ENCODE measurements at regions not wholly inside any gene's neighbourhood (a gene's known extent, or its start where the extent isn't known, plus 50 kb on each side); places are given as distances from the start of the nearest gene placed in this dataset.

GRCh38 chr5:114989512-114989911 is 180.2 kb downstream of the TRIM36 start:
- no peak overlapping the region for H3K4me3 Mint-ChIP-seq
- H3K4me1 Mint-ChIP-seq (ENCODE audit: low read depth), result no peaks in the 10 kb centered on the region
- no peak overlapping the region for H3K27ac Mint-ChIP-seq
- no peaks in the 10 kb centered on the region for H3K27me3 Mint-ChIP-seq
- H3K9me3 Mint-ChIP-seq, result no peaks in the 10 kb centered on the region
- no peaks in the 10 kb centered on the region for H3K36me3 Mint-ChIP-seq (ENCODE audit: low read depth)

GRCh38 chr5:114988096-114988495 is 181.6 kb downstream of the TRIM36 start:
- H3K27ac Mint-ChIP-seq, result no peak overlapping the region
- H3K27me3 Mint-ChIP-seq, result no peaks in the 10 kb centered on the region
- H3K9me3 Mint-ChIP-seq, result no peaks in the 10 kb centered on the region
- no peak overlapping the region for H3K4me3 Mint-ChIP-seq
- no peaks in the 10 kb centered on the region for H3K4me1 Mint-ChIP-seq (ENCODE audit: low read depth)
- H3K36me3 Mint-ChIP-seq (ENCODE audit: low read depth), result no peaks in the 10 kb centered on the region

GRCh38 chr5:114984796-114985195 is 184.9 kb downstream of the TRIM36 start:
- Mint-ChIP-seq H3K27ac (no peak overlapping the region), H3K27me3 (no peaks in the 10 kb centered on the region), H3K4me3 (no peak overlapping the region), H3K9me3 (no peaks in the 10 kb centered on the region), H3K36me3 (ENCODE audit: low read depth) (no peaks in the 10 kb centered on the region), H3K4me1 (ENCODE audit: low read depth) (no peaks in the 10 kb centered on the region)

- no peaks in the 10 kb centered on the region for H3K4me1 Mint-ChIP-seq (ENCODE audit: low read depth)
- no peaks in the 10 kb centered on the region for H3K36me3 Mint-ChIP-seq (ENCODE audit: low read depth)
- no peak overlapping the region for H3K4me3 Mint-ChIP-seq
- no peaks in the 10 kb centered on the region for H3K27me3 Mint-ChIP-seq
- no peak overlapping the region for H3K27ac Mint-ChIP-seq
- H3K9me3 Mint-ChIP-seq, result no peaks in the 10 kb centered on the region
Observed at GRCh38 chr5:114981111-114981510, 188.6 kb downstream of the TRIM36 start.

- no peak overlapping the region for H3K4me3 Mint-ChIP-seq
- no peaks in the 10 kb centered on the region for H3K4me1 Mint-ChIP-seq (ENCODE audit: low read depth)
- no peaks in the 10 kb centered on the region for H3K27me3 Mint-ChIP-seq
- H3K9me3 Mint-ChIP-seq, result no peaks in the 10 kb centered on the region
- no peaks in the 10 kb centered on the region for H3K36me3 Mint-ChIP-seq (ENCODE audit: low read depth)
- H3K27ac Mint-ChIP-seq, result no peak overlapping the region
Observed at GRCh38 chr5:114977979-114978573, 191.6 kb downstream of the TRIM36 start.

GRCh38 chr5:114969482-114969881 is 200.2 kb downstream of the TRIM36 start:
- H3K27me3 Mint-ChIP-seq, result no peaks in the 10 kb centered on the region
- H3K27ac Mint-ChIP-seq, result no peak overlapping the region
- H3K4me1 Mint-ChIP-seq (ENCODE audit: low read depth), result no peaks in the 10 kb centered on the region
- peaks cover 8% of the 10 kb centered on the region for H3K9me3 Mint-ChIP-seq
- H3K4me3 Mint-ChIP-seq, result no peak overlapping the region
- no peaks in the 10 kb centered on the region for H3K36me3 Mint-ChIP-seq (ENCODE audit: low read depth)

- Mint-ChIP-seq H3K27ac (no peak overlapping the region), H3K36me3 (ENCODE audit: low read depth) (no peaks in the 10 kb centered on the region), H3K9me3 (no peaks in the 10 kb centered on the region), H3K4me1 (ENCODE audit: low read depth) (no peaks in the 10 kb centered on the region), H3K4me3 (no peak overlapping the region), H3K27me3 (no peaks in the 10 kb centered on the region)
Observed at GRCh38 chr5:114957384-114957783, 212.3 kb downstream of the TRIM36 start.

GRCh38 chr5:114953565-114953964 is 216.1 kb downstream of the TRIM36 start:
- no peak overlapping the region for H3K27ac Mint-ChIP-seq
- no peaks in the 10 kb centered on the region for H3K36me3 Mint-ChIP-seq (ENCODE audit: low read depth)
- H3K4me1 Mint-ChIP-seq (ENCODE audit: low read depth), result no peaks in the 10 kb centered on the region
- H3K27me3 Mint-ChIP-seq, result no peaks in the 10 kb centered on the region
- H3K9me3 Mint-ChIP-seq, result no peaks in the 10 kb centered on the region
- no peak overlapping the region for H3K4me3 Mint-ChIP-seq

GRCh38 chr5:114952876-114953275 is 216.8 kb downstream of the TRIM36 start:
- no peak overlapping the region for H3K4me3 Mint-ChIP-seq
- no peaks in the 10 kb centered on the region for H3K9me3 Mint-ChIP-seq
- H3K4me1 Mint-ChIP-seq (ENCODE audit: low read depth), result no peaks in the 10 kb centered on the region
- H3K36me3 Mint-ChIP-seq (ENCODE audit: low read depth), result no peaks in the 10 kb centered on the region
- no peak overlapping the region for H3K27ac Mint-ChIP-seq
- no peaks in the 10 kb centered on the region for H3K27me3 Mint-ChIP-seq

- H3K27me3 Mint-ChIP-seq, result no peaks in the 10 kb centered on the region
- no peaks in the 10 kb centered on the region for H3K9me3 Mint-ChIP-seq
- no peaks in the 10 kb centered on the region for H3K36me3 Mint-ChIP-seq (ENCODE audit: low read depth)
- H3K27ac Mint-ChIP-seq, result no peak overlapping the region
- H3K4me3 Mint-ChIP-seq, result no peak overlapping the region
- H3K4me1 Mint-ChIP-seq (ENCODE audit: low read depth), result no peaks in the 10 kb centered on the region
Observed at GRCh38 chr5:114949756-114950155, 220.0 kb downstream of the TRIM36 start.

- Mint-ChIP-seq H3K27me3 (no peaks in the 10 kb centered on the region), H3K4me3 (no peak overlapping the region), H3K4me1 (ENCODE audit: low read depth) (no peaks in the 10 kb centered on the region), H3K9me3 (no peaks in the 10 kb centered on the region), H3K27ac (no peak overlapping the region), H3K36me3 (ENCODE audit: low read depth) (no peaks in the 10 kb centered on the region)
Observed at GRCh38 chr5:114948986-114949621, 220.6 kb downstream of the TRIM36 start.

GRCh38 chr5:114948363-114948762 is 221.3 kb downstream of the TRIM36 start:
- Mint-ChIP-seq H3K9me3 (no peaks in the 10 kb centered on the region), H3K4me1 (ENCODE audit: low read depth) (no peaks in the 10 kb centered on the region), H3K27ac (no peak overlapping the region), H3K27me3 (no peaks in the 10 kb centered on the region), H3K36me3 (ENCODE audit: low read depth) (no peaks in the 10 kb centered on the region), H3K4me3 (no peak overlapping the region)

GRCh38 chr5:114940709-114941108 is 229.0 kb downstream of the TRIM36 start:
- peaks cover 14% of the 10 kb centered on the region for H3K9me3 Mint-ChIP-seq
- H3K36me3 Mint-ChIP-seq (ENCODE audit: low read depth), result no peaks in the 10 kb centered on the region

GRCh38 chr5:114935490-114935889 is 234.2 kb downstream of the TRIM36 start:
- no peak overlapping the region for H3K27ac Mint-ChIP-seq
- peaks cover 4% of the 10 kb centered on the region for H3K9me3 Mint-ChIP-seq
- H3K27me3 Mint-ChIP-seq, result no peaks in the 10 kb centered on the region
- H3K36me3 Mint-ChIP-seq (ENCODE audit: low read depth), result no peaks in the 10 kb centered on the region
- H3K4me1 Mint-ChIP-seq (ENCODE audit: low read depth), result no peaks in the 10 kb centered on the region
- no peak overlapping the region for H3K4me3 Mint-ChIP-seq

More at GRCh38 chr5:114940709-114941108, 229.0 kb downstream of the TRIM36 start:
- H3K4me1 Mint-ChIP-seq (ENCODE audit: low read depth), result no peaks in the 10 kb centered on the region
- no peak overlapping the region for H3K27ac Mint-ChIP-seq
- no peaks in the 10 kb centered on the region for H3K27me3 Mint-ChIP-seq
- no peak overlapping the region for H3K4me3 Mint-ChIP-seq

GRCh38 chr5:114928644-114929462 is 240.9 kb downstream of the TRIM36 start:
- Mint-ChIP-seq H3K9me3 (no peaks in the 10 kb centered on the region), H3K27me3 (no peaks in the 10 kb centered on the region), H3K4me1 (ENCODE audit: low read depth) (no peaks in the 10 kb centered on the region), H3K27ac (no peak overlapping the region), H3K36me3 (ENCODE audit: low read depth) (no peaks in the 10 kb centered on the region), H3K4me3 (no peak overlapping the region)

All from stimulated activated naive CD8-positive, alpha-beta T cell treated with anti-CD3 and anti-CD28 coated beads, Interleukin-15, Interleukin-2, amounts not matched to agents 100 ng/mL and 50 ng/mL, for 24 hours (primary cell).